Keratinocyte (primary cell): ENCODE measurements at regions not wholly inside any gene's neighbourhood (a gene's known extent, or its start where the extent isn't known, plus 50 kb on each side); places are given as distances from the start of the nearest gene placed in this dataset.

Experiments used
- DNase-seq: peaks from one replicate; pipeline ENCODE4 v3.0.0-alpha.2; 2011; ENCODE audit warnings: low read depth, missing footprints, low spot score
- FAIRE-seq: peaks from 2 replicates; lab custom pipeline; 2011; peaks lifted over from hg19 to GRCh38; lab: Jason Lieb, UNC
- H2AFZ ChIP-seq: 2 replicates; pipeline ENCODE4 v1.6.0; 2012; ENCODE audit warnings: low read length, control low read depth, inconsistent platforms; ENCODE audit not compliant: control insufficient read depth
- H3K27ac ChIP-seq: 2 replicates; pipeline ENCODE4 v1.5.1; 2011; ENCODE audit warnings: low read length; ENCODE audit not compliant: control insufficient read depth, insufficient read depth
- H3K27me3 ChIP-seq: 3 replicates; pipeline ENCODE4 v1.6.0; 2011; ENCODE audit warnings: low read length; ENCODE audit not compliant: control insufficient read depth, insufficient read depth; ENCODE audit errors: extremely low read depth
- H3K36me3 ChIP-seq, 2 experiments: 2 replicates in 1 of 2; 3 replicates in 1 of 2; pipeline ENCODE4 v1.5.1; 2011; ENCODE audit warnings: low read length in 2 of 2, mild to moderate bottlenecking in 1 of 2; ENCODE audit not compliant: control insufficient read depth in 2 of 2, insufficient read depth in 2 of 2; ENCODE audit errors: extremely low read depth in 1 of 2
- H3K4me1 ChIP-seq: 3 replicates; pipeline ENCODE4 v1.5.1; 2011; ENCODE audit warnings: low read length; ENCODE audit not compliant: control insufficient read depth, insufficient read depth; ENCODE audit errors: extremely low read depth
- H3K4me2 ChIP-seq: 3 replicates; pipeline ENCODE4 v1.6.0; 2011; ENCODE audit warnings: low read depth, low read length; ENCODE audit not compliant: control insufficient read depth, insufficient read depth; ENCODE audit errors: extremely low read depth
- H3K4me3 ChIP-seq, 3 experiments: fragments of 200-600 bp in 1 of 3; sonication (generic) in 1 of 3; 2 replicates in 2 of 3; 3 replicates in 1 of 3; pipeline ENCODE4 v1.5.1; 2011 to 2016; ENCODE audit warnings: low read length in 3 of 3, mild to moderate bottlenecking in 3 of 3, control low read depth in 2 of 3, inconsistent platforms in 1 of 3, low read depth in 1 of 3, mixed read lengths in 1 of 3, mixed run types in 1 of 3, moderate library complexity in 1 of 3; ENCODE audit not compliant: control insufficient read depth in 2 of 3, insufficient read depth in 2 of 3; ENCODE audit errors: extremely low read depth in 1 of 3
- H3K79me2 ChIP-seq: 2 replicates; pipeline ENCODE4 v1.6.0; 2012; ENCODE audit warnings: low read length; ENCODE audit not compliant: control insufficient read depth, insufficient read depth
- H3K9ac ChIP-seq: 3 replicates; pipeline ENCODE4 v1.6.0; 2011; ENCODE audit warnings: low read length; ENCODE audit not compliant: control insufficient read depth, insufficient read depth; ENCODE audit errors: extremely low read depth
- H3K9me1 ChIP-seq: 3 replicates; pipeline ENCODE4 v1.6.0; 2011; ENCODE audit warnings: low read length; ENCODE audit not compliant: control insufficient read depth, insufficient read depth; ENCODE audit errors: extremely low read depth
- H3K9me3 ChIP-seq: 2 replicates; pipeline ENCODE4 v1.5.1; 2012; ENCODE audit warnings: low read depth, low read length; ENCODE audit not compliant: control insufficient read depth
- H4K20me1 ChIP-seq: 3 replicates; pipeline ENCODE4 v1.6.0; 2011; ENCODE audit warnings: low read length; ENCODE audit not compliant: control insufficient read depth, insufficient read depth; ENCODE audit errors: extremely low read depth
- EZH2 ChIP-seq: IDR thresholded peaks from one replicate; pipeline ENCODE4 v1.6.1; 2012; ENCODE audit warnings: inconsistent platforms, mild to moderate bottlenecking, low read length, moderate library complexity
- dilution Hi-C: fragments of 300-500 bp; cut with MboI; formaldehyde crosslinking; loops from one replicate; pipeline ENCODE4 v1.7.0; 2020; ENCODE audit warnings: low sequenced_read_pairs; ENCODE audit not compliant: extremely low pct_ligation_motif_present
- TF ChIP-seq, protein P1 (sequence below), 3 experiments: IDR thresholded peaks in 1 of 3; conservative IDR thresholded peaks in 1 of 3; optimal IDR thresholded peaks in 1 of 3; 2 replicates in 2 of 3; 3 replicates in 1 of 3; pipeline versions ENCODE3 to v1.5.1; 2011; ENCODE audit warnings: low read length in 3 of 3, mild to moderate bottlenecking in 3 of 3, moderate library complexity in 2 of 3, control low read depth in 1 of 3, inconsistent platforms in 1 of 3; ENCODE audit not compliant: insufficient read depth in 2 of 3; ENCODE audit errors: extremely low read depth in 1 of 3

- H3K9ac ChIP-seq, result no peak overlapping the region
Measured at GRCh38 chr13:37225414-37226070, 120.1 kb upstream of the CSNK1A1L start.

DNA sequence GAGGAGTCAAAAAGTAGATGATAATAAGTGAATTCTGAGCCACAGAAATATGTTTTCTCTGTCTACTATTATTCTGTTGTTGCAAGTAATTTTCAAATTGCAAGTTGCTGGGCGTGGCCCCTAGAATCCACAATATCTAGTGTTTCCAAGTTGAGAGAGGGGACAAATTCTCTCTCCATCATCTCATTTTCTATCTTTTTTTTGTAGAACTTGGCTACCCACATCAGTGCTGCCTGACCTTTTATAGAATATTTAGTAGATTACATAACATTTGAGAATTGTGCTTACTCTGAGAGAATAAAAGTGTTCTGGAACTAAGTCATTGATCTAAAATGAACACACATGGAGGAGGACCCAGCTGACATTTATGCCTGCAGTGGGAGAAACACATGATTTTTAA, 110.9 kb upstream of the CSNK1A1L start:
- no peaks in the 10 kb centered on the region for H3K36me3 ChIP-seq
- H3K27me3 ChIP-seq, result no peaks in the 10 kb centered on the region
- no peak for TF ChIP-seq EZH2
- TF ChIP-seq, protein P1, sequence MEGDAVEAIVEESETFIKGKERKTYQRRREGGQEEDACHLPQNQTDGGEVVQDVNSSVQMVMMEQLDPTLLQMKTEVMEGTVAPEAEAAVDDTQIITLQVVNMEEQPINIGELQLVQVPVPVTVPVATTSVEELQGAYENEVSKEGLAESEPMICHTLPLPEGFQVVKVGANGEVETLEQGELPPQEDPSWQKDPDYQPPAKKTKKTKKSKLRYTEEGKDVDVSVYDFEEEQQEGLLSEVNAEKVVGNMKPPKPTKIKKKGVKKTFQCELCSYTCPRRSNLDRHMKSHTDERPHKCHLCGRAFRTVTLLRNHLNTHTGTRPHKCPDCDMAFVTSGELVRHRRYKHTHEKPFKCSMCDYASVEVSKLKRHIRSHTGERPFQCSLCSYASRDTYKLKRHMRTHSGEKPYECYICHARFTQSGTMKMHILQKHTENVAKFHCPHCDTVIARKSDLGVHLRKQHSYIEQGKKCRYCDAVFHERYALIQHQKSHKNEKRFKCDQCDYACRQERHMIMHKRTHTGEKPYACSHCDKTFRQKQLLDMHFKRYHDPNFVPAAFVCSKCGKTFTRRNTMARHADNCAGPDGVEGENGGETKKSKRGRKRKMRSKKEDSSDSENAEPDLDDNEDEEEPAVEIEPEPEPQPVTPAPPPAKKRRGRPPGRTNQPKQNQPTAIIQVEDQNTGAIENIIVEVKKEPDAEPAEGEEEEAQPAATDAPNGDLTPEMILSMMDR (optimal IDR thresholded peaks at IDR 0.05 in 1 of 3, IDR thresholded peaks at IDR 0.05 in 1 of 3, conservative IDR thresholded peaks at IDR 0.05 in 1 of 3; ENCODE audit: extremely low read depth in 1 of 3, insufficient read depth in 2 of 3, low read length in 3 of 3), result no peak
- no peak overlapping the region for H3K4me2 ChIP-seq
- H3K9me1 ChIP-seq, result no peaks in the 10 kb centered on the region
- no peak overlapping the region for H3K9ac ChIP-seq
- FAIRE-seq, result no peak
- no peaks in the 10 kb centered on the region for H3K79me2 ChIP-seq
- no peak overlapping the region for H3K27ac ChIP-seq
- no peak overlapping the region for H3K4me3 ChIP-seq
- DNase-seq, result no peak
- H4K20me1 ChIP-seq, result no peaks in the 10 kb centered on the region
- dilution Hi-C loops, result no loop called here
- H2AFZ ChIP-seq, result no peak overlapping the region
- no peaks in the 10 kb centered on the region for H3K4me1 ChIP-seq
- H3K9me3 ChIP-seq, result no peaks in the 10 kb centered on the region

More at GRCh38 chr13:37225414-37226070, 120.1 kb upstream of the CSNK1A1L start:
- no peaks in the 10 kb centered on the region for H3K9me1 ChIP-seq
- DNase-seq (no peak), FAIRE-seq (peak; percentile 60)
- H3K36me3 ChIP-seq, result no peaks in the 10 kb centered on the region
- H3K4me3 ChIP-seq, result peak overlapping the region in 1 of 3 experiments; percentile 20
- dilution Hi-C loops, result no loop called here
- peak overlapping the region; percentile 67 for H2AFZ ChIP-seq
- H3K27ac ChIP-seq, result peak overlapping the region; percentile 28
- no peaks in the 10 kb centered on the region for H3K27me3 ChIP-seq
- TF ChIP-seq, protein P1 (optimal IDR thresholded peaks at IDR 0.05 in 1 of 3, IDR thresholded peaks at IDR 0.05 in 1 of 3, conservative IDR thresholded peaks at IDR 0.05 in 1 of 3; ENCODE audit: extremely low read depth in 1 of 3, insufficient read depth in 2 of 3, low read length in 3 of 3), result no peak
- peaks cover 8% of the 10 kb centered on the region for H3K4me1 ChIP-seq
- no peaks in the 10 kb centered on the region for H4K20me1 ChIP-seq
- H3K4me2 ChIP-seq, result no peak overlapping the region
- peaks cover 1% of the 10 kb centered on the region for H3K9me3 ChIP-seq
- H3K79me2 ChIP-seq, result no peaks in the 10 kb centered on the region
